GM12878 (cell line): ENCODE measurements at regions not wholly inside any gene's neighbourhood (a gene's known extent, or its start where the extent isn't known, plus 50 kb on each side); places are given as distances from the start of the nearest gene placed in this dataset.

Experiments
- ATAC-seq: fragments of 200-7000 bp; cut with Tn5 transposase; 3 replicates; pipeline ENCODE4 v1.9.1; 2020; ENCODE audit warnings: mild to moderate bottlenecking, moderate library complexity
- BruUV-seq: library from RNA; stranded (reverse); fragments of 400-500 nt; replicated peaks from 2 replicates; lab custom pipeline; 2021; lab: Mats Ljungman, UMichigan
- CTCF ChIA-PET: fragments of 300-600 bp; sonication (Branson Sonifier 250); formaldehyde crosslinking; extraction: SDS; loops from one replicate; lab custom pipeline; 2021; ENCODE audit warnings: inconsistent platforms; lab: Yijun Ruan, JAX
- POLR2A ChIA-PET: fragments of 350-600 bp; formaldehyde crosslinking; extraction: SDS; loops from one replicate; lab custom pipeline; 2021; ENCODE audit warnings: inconsistent platforms; lab: Charles Lee
- RAD21 ChIA-PET: fragments of 300-600 bp; sonication (Branson Sonifier 250); formaldehyde crosslinking; loops from one replicate; lab custom pipeline; 2023; ENCODE audit warnings: antibody characterized with exemption; ENCODE audit not compliant: unreplicated experiment; lab: Charles Lee
- SMC1A ChIA-PET: fragments of 300-600 bp; sonication (Branson Sonifier 250); formaldehyde crosslinking; loops from one replicate; lab custom pipeline; 2023; ENCODE audit not compliant: unreplicated experiment, uncharacterized antibody; lab: Charles Lee
- DNase-seq: peaks from one replicate; pipeline ENCODE4 v3.0.0-alpha.2; 2011; ENCODE audit warnings: low read depth, low spot score
- FAIRE-seq: peaks from 3 replicates; lab custom pipeline; 2011; peaks lifted over from hg19 to GRCh38; lab: Jason Lieb, UNC
- H2AFZ ChIP-seq: 2 replicates; pipeline ENCODE4 v1.6.0; 2011; ENCODE audit warnings: low read depth, low read length, control low read depth; ENCODE audit not compliant: control insufficient read depth
- H3K27ac ChIP-seq: 2 replicates; pipeline ENCODE4 v1.5.1; 2011; ENCODE audit warnings: control low read depth; ENCODE audit not compliant: control insufficient read depth, insufficient read depth
- H3K27me3 ChIP-seq, 2 experiments: replicated peaks in 1 of 2; 2 replicates each; pipeline versions ENCODE4 v1.6.0 to v1.6.1; 2011; ENCODE audit warnings: low read length in 1 of 2; ENCODE audit not compliant: control insufficient read depth in 2 of 2, insufficient read depth in 2 of 2
- H3K36me3 ChIP-seq, 2 experiments: 2 replicates each; pipeline ENCODE4 v1.5.1; 2011; ENCODE audit warnings: low read length in 1 of 2; ENCODE audit not compliant: control insufficient read depth in 2 of 2, insufficient read depth in 2 of 2
- H3K4me1 ChIP-seq: 2 replicates; pipeline ENCODE4 v1.6.1; 2011; ENCODE audit warnings: mild to moderate bottlenecking, low read length, moderate library complexity, mixed read lengths; ENCODE audit not compliant: control insufficient read depth, insufficient read depth
- H3K4me2 ChIP-seq: 2 replicates; pipeline ENCODE4 v1.6.0; 2011; ENCODE audit warnings: control low read depth; ENCODE audit not compliant: control insufficient read depth, insufficient read depth
- H3K4me3 ChIP-seq: fragments of 200-600 bp; sonication (generic); 2 replicates; pipeline ENCODE4 v1.5.1; 2016
- H3K79me2 ChIP-seq: 2 replicates; pipeline ENCODE4 v1.6.0; 2011; ENCODE audit warnings: low read length; ENCODE audit not compliant: control insufficient read depth, insufficient read depth
- H3K9ac ChIP-seq: 2 replicates; pipeline ENCODE4 v1.8.0; 2011; ENCODE audit warnings: low read length, control low read depth, mixed read lengths; ENCODE audit not compliant: control insufficient read depth, insufficient read depth
- H3K9me3 ChIP-seq: replicated peaks from 3 replicates; pipeline ENCODE4 v1.5.1; 2011; ENCODE audit warnings: mild to moderate bottlenecking, low read length; ENCODE audit not compliant: control insufficient read depth, insufficient read depth
- H4K20me1 ChIP-seq: 2 replicates; pipeline ENCODE4 v1.6.0; 2011; ENCODE audit not compliant: control insufficient read depth, insufficient read depth
- MYC ChIP-seq: IDR thresholded peaks from 2 replicates; pipeline ENCODE4 v1.6.1; 2011; ENCODE audit warnings: mild to moderate bottlenecking, low read length, moderate library complexity, inconsistent platforms; ENCODE audit not compliant: insufficient read depth, insufficient replicate concordance, insufficient read length, severe bottlenecking
- NBN ChIP-seq: fragments of 450-650 bp; IDR thresholded peaks from 2 replicates; pipeline ENCODE4 v1.6.1; 2016
- RCOR1 ChIP-seq: conservative IDR thresholded peaks from 2 replicates; pipeline ENCODE4 v1.6.1; 2012; ENCODE audit warnings: low read depth, low read length, improper control_type of control experiment
- RELB ChIP-seq: fragments of 450-650 bp; IDR thresholded peaks from 2 replicates; pipeline ENCODE4 v1.6.1; 2017; ENCODE audit warnings: low read depth, mild to moderate bottlenecking, moderate library complexity
- REST ChIP-seq: IDR thresholded peaks from 2 replicates; pipeline ENCODE4 v1.6.1; 2012; ENCODE audit warnings: mild to moderate bottlenecking, low read depth, low read length
- SP1 ChIP-seq: IDR thresholded peaks from one replicate; pipeline ENCODE4 v1.6.1; 2011; ENCODE audit warnings: low read depth, low read length
- TBL1XR1 ChIP-seq: IDR thresholded peaks from 2 replicates; pipeline ENCODE4 v1.6.1; 2012; ENCODE audit warnings: low read depth, low read length, improper control_type of control experiment
- YBX1 ChIP-seq: fragments of 450-650 bp; IDR thresholded peaks from 2 replicates; pipeline ENCODE4 v1.6.1; 2016; ENCODE audit warnings: antibody characterized with exemption
- ZSCAN29 ChIP-seq: fragments of 450-650 bp; IDR thresholded peaks from 2 replicates; pipeline ENCODE4 v1.6.1; 2017; ENCODE audit warnings: mild to moderate bottlenecking, moderate library complexity
- WGBS: methylation state at CpG from one replicate; pipeline ENCODE4 v1.1.6; 2016; ENCODE audit warnings: low lambda C conversion rate; ENCODE audit not compliant: insufficient replicate concordance, insufficient coverage; ENCODE audit errors: missing lambda C conversion rate; 5-methylcytosine and 5-hydroxymethylcytosine counted together
- in situ Hi-C: fragments of 300-500 bp; cut with MboI; formaldehyde crosslinking; loops from 9 replicates; pipeline ENCODE4 v1.14.3; 2018; ENCODE audit warnings: mixed read lengths
- intact Hi-C: fragments of 100-400 bp; cut with micrococcal nuclease; formaldehyde crosslinking; loops from one replicate; pipeline ENCODE4 v1.14.2; 2022; ENCODE audit not compliant: unreplicated experiment

DNA sequence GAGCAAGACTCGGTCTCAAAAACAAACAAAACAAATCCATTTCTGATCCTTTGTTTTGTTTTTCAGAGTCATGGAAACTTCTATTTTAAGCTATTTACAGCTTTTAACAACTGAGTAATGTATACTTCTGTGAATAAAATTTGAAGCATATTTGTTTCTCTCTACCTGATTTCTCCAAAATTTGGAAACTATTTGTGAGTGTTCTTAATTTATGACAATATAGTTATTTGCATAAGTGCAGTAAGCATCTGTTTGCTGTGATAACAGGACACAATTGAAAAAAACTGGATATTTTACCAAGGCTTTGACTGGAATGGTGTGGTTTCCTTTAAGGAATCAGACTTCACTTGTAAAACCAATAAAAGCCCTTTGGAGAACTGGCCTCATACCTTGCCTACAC is 53.3 kb upstream of the GULP1 start:
- WGBS: no CpG with 5 or more reads among the region's 1 CpG
- POLR2A ChIA-PET: no interaction called here
- FAIRE-seq (no peak), ATAC-seq (no peak), DNase-seq (no peak)
- no peak overlapping the region for H2AFZ ChIP-seq
- H3K9ac ChIP-seq: no peak overlapping the region
- H3K9me3 ChIP-seq: no peaks in the 10 kb centered on the region
- in situ Hi-C loops (no loop called here), intact Hi-C loops (no loop called here)
- CTCF ChIA-PET: interaction anchor here (1.7 kb wide), 1 partner anchor 8 kb away, joined by 4 read pairs; no protein-coding TSS in a partner anchor
- no peaks in the 10 kb centered on the region for H4K20me1 ChIP-seq
- no peaks in the 10 kb centered on the region for H3K27me3 ChIP-seq
- no peaks in the 10 kb centered on the region for H3K4me1 ChIP-seq
- no peak overlapping the region for H3K27ac ChIP-seq
- no peaks in the 10 kb centered on the region for H3K36me3 ChIP-seq
- H3K4me3 ChIP-seq: no peak overlapping the region
- TF ChIP-seq NBN (no peak), MYC (no peak), RELB (no peak), TBL1XR1 (no peak), SP1 (no peak), REST (no peak), YBX1 (no peak), RCOR1 (no peak), ZSCAN29 (no peak)
- H3K79me2 ChIP-seq: no peaks in the 10 kb centered on the region
- SMC1A ChIA-PET: interaction anchor here (0.6 to 3.9 kb wide), 3 partner anchors 10 to 92 kb away, joined by 3 to 16 read pairs (median 3); no protein-coding TSS in a partner anchor
- H3K4me2 ChIP-seq: no peak overlapping the region
- no TSS peak for BruUV-seq
- RAD21 ChIA-PET: interaction anchor here (0.6 kb wide), 1 partner anchor 581 kb away, joined by 3 read pairs; no protein-coding TSS in a partner anchor
